NCI-H2081 (cell line): ENCODE measurements at regions not wholly inside any gene's neighbourhood (a gene's known extent, or its start where the extent isn't known, plus 50 kb on each side); places are given as distances from the start of the nearest gene placed in this dataset.
"Not testable (repeated sequence)": the region's sequence is repeated elsewhere in the genome, so short reads cannot be mapped to it uniquely, and the experiment has no call there.

Experiments
- DNase-seq, 2 experiments: peaks; one replicate each; lab custom pipeline; 2025; lab: John Stamatoyannopoulos, UW

- DNase-seq: no peak
Measured at GRCh38 chr5:28404363-28405071, 1366.1 kb upstream of the CDH9 start.

GRCh38 chr5:28403846-28404245 is 1365.5 kb upstream of the CDH9 start:
- peak; percentile 55 to 82 for DNase-seq

- DNase-seq: no peak
Measured at GRCh38 chr5:28402590-28403301, 1364.4 kb upstream of the CDH9 start.

GRCh38 chr5:28400076-28400475 is 1361.7 kb upstream of the CDH9 start:
- DNase-seq: no peak

GRCh38 chr5:28399211-28399610 is 1360.8 kb upstream of the CDH9 start:
- no peak for DNase-seq

GRCh38 chr5:28398185-28398584 is 1359.8 kb upstream of the CDH9 start:
- no peak for DNase-seq

- peak in 1 of 2 experiments; percentile 15 for DNase-seq
Measured at GRCh38 chr5:28397502-28397941, 1359.1 kb upstream of the CDH9 start.

GRCh38 chr5:28391277-28391676 is 1352.9 kb upstream of the CDH9 start:
- DNase-seq: no peak

GRCh38 chr5:28390341-28390740 is 1352.0 kb upstream of the CDH9 start:
- no peak for DNase-seq

- DNase-seq: not testable (repeated sequence)
Measured at GRCh38 chr5:28389727-28390126, 1351.3 kb upstream of the CDH9 start.

GRCh38 chr5:28388428-28388827 is 1350.0 kb upstream of the CDH9 start:
- no peak for DNase-seq

- DNase-seq: no peak
Measured at GRCh38 chr5:28386712-28387111, 1348.3 kb upstream of the CDH9 start.

GRCh38 chr5:28380167-28380566 is 1341.8 kb upstream of the CDH9 start:
- DNase-seq: no peak

GRCh38 chr5:28374492-28374967 is 1336.1 kb upstream of the CDH9 start:
- DNase-seq: no peak

GRCh38 chr5:28370896-28371295 is 1332.5 kb upstream of the CDH9 start:
- DNase-seq: no peak

- DNase-seq: no peak
Measured at GRCh38 chr5:28369418-28369817, 1331.0 kb upstream of the CDH9 start.

GRCh38 chr5:28355831-28356230 is 1317.4 kb upstream of the CDH9 start:
- DNase-seq: no peak

GRCh38 chr5:28346696-28347095 is 1308.3 kb upstream of the CDH9 start:
- no peak for DNase-seq

- peak; percentile 26 to 66 for DNase-seq
Measured at GRCh38 chr5:28344836-28345433, 1306.5 kb upstream of the CDH9 start.

- DNase-seq: no peak
Measured at GRCh38 chr5:28329176-28329575, 1290.8 kb upstream of the CDH9 start.

- DNase-seq: no peak
Measured at GRCh38 chr5:28328681-28329080, 1290.3 kb upstream of the CDH9 start.

GRCh38 chr5:28324174-28324573 is 1285.8 kb upstream of the CDH9 start:
- no peak for DNase-seq

GRCh38 chr5:28313953-28314352 is 1275.6 kb upstream of the CDH9 start:
- no peak for DNase-seq
